ENCODE measurements at regions not wholly inside any gene's neighbourhood (a gene's known extent, or its start where the extent isn't known, plus 50 kb on each side); places are given as distances from the start of the nearest gene placed in this dataset.

DNA sequence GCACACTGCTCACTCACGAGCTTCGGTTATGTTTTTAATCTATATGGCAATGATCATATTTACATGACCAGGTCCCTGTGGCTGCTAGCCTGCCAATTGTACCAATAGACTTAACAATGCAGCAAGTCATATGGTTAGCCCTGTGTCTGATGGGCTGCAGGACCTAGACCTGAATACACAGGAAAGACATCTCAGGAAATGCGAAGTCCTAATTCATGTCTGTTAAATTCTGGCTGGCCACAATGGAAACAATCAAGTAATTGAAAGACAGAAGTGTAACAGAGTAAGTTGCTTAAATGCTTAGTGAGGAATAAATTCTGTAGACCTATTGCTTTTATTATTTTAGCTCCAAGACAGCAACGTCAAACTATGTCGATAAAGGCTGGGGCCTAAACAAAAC is 112.4 kb upstream of the FZD8 start:
- DNase-seq (ENCODE audit: low read depth, low spot score): no peak

DNA sequence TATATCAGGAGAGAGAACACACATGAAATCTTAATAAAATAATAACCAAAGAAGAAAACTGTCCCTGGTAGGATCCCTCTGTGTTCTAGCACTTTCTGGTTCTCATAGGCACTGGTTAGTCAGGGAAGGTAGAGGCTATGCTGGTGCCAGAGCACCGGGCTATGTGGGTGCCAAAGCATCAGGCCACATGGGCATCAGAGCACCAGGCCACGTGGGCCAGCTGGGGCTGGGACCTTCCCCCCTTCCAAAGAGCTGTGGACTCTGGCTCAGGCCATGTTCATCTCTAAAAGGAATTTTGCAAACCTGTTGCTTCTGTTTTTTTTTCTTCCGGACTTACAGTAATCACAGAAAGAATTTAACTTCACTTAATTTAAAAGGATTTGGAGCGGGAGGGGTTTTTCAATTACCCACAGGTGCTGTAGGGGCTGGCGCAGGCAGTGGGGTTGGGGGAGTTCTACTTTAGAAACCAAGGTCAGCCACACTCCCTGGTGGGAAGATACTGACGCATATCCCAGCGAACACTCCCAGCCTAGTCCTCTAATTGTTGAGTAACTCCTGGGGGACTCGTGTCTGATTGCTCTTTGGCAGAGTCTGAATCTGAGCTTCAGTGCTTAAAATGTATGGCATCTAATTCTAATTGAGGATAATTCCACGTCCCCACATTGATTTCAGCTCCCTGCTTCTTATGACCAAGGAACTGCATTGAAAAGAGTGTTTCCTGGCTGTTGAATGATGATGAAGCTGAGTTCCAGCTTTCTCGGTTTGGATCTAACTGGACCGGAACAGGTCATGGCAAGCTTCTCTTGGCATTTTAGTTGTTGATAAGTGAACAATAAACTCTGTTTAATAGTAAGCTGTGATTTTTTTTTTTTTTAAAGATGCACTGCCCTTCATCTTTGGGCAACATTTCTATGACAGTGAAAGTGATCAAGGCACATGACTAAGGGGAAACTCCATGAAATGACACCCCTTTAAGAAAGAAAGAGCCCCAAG is 110.7 kb upstream of the FZD8 start:
- DNase-seq (ENCODE audit: low read depth, low spot score): no peak

DNA sequence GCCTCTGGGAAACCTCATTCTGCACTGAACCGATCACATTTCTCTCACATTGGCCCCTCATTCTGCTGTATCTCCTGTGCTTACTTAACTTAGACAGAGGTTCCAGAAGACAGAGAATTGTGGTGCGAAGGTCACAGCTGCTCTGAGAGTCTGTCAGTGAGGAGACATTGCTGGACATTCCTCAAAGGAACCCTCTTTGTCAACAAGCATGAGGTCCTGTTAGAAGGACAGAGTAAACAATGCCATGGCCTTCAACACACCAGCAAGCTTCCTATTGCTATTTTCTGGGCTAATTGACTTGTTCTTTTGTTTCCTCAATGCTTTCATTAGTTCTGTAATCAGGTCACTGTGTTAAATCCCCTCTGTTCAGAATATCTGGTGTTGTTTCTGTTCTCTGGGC is 109.3 kb upstream of the FZD8 start:
- DNase-seq (ENCODE audit: low read depth, low spot score): no peak

DNA sequence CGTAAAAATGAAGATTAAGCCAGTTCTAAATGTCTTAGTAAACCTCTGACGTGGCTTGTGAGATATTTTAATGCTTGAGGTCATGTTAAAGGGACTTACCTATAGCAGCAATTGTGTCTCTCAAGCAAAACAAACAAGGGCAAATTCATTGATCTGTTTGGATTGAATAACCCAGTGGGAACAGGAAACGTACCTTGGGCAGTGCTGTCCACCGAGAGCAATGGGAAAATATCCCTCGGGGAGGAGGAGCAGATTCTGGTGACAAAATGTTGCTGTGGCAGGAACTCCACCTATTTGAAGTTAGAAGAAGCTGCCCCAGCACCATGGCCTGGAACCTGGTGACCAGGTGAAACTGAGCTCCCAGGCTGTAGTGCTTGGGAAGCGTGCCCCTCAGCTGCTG is 107.1 kb upstream of the FZD8 start:
- no peak for DNase-seq (ENCODE audit: low read depth, low spot score)

DNA sequence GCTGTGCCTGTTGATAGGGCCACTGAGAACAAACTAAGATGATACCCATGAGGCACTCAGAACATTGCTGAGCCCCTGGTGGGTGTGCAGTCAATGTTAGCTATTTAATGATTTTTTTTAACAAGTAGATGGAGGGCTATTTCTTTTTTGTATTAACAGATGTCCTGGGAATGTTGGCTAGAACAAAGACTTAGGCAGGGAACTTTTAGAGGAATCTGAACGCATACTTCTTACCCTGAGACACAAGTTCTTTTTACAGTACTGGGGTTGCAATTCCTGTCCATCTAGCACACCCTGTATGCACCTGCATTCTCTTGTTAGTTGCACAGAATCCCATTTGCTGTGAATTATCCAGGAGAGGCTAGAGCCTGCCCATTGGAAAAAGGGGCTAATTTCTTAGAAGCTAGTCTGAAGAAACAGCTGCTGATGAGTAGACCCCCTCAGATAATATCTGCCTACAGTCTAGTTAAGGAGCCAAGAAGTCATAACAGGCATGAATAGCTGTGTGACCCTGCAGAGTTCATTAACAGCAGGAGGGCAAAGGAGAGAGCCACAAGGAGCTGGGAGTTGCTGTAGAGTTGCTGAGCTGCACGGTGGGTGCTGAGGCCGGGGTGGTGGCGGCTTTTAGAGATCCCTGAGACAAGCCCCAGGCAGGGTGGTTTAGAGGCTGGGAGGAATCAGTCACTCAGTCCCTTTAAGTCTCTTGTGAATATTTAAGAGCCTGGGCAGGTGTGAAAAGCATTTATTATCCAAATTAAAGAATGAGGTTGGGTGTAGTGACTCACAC is 103.7 kb upstream of the FZD8 start:
- no peak for DNase-seq (ENCODE audit: low read depth, low spot score)

DNA sequence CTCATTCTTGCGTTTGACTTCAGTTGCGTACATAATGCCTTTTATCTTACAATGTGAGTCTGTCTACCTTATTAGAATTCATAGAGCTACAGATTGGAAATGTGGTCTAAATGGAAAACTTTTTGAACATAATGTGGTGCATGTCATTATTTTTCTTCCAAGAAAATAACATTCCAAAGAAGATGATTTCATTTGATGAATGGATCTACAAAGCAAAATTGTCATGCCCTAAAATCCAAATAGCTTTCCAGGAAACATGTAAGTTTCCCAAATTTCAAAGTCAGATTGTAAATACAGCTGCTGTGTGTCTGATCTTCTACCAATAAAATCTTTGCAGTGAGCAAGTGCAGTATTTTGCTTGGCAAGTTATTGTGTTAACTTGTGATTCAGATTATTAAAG is 101.8 kb upstream of the FZD8 start:
- DNase-seq (ENCODE audit: low read depth, low spot score): no peak

DNA sequence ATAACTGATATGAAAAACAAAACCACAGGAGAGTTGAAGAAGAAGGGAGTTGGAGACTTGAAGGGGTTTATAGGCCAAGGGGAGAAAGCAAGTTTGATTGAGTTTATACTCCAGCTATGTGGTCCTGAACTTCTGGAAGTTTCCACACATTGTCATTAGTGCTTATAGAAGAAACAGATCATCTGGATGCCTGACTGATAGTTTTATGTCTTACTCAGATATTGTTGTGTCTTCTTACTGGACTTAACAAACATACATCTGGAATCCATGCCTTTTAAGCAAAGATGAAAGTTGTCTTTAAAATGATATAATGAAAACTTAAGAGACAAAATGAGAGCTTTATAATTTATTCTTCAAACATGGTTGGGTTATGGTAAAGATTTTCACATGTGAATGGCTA is 101.3 kb upstream of the FZD8 start:
- DNase-seq (ENCODE audit: low read depth, low spot score): no peak

DNA sequence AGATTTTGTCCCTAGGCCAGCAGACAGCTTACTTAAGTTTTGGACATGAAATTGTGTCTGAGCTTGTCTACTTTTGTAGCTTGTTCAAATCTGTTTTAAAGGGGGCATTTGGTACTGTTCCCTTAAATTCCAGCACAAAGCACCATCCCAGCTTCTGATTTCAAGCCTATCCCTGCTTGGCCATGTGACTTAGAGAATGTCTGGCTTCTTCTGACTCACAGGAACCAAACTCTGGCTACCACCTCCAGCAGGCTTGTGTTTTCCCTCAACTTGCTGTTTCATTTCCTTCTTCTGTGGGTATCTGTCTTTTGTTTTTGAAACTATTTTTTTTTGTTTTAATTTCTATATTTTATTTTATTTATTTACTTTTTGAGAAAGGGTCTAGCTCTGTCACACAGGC is 97.9 kb upstream of the FZD8 start:
- no peak for DNase-seq (ENCODE audit: low read depth, low spot score)

DNA sequence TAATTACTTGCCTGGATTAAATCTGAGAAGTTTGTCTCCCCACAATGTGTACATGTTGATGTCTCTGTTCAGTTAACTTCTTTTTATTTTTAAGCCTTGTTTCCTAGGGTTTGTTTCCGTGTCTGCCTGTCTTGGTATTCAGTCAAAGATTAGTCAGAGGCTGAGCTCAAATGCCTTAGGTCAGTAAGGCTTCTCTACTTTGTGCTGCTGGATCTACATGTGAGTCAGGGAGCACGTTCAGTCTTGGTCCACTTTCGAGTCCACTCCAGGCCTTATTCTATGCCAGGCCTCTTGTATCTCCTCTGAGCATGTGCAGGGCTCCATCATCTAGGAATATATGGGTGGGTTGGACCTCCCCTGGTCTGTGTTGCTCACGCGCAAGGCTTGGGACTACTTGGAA is 93.3 kb upstream of the FZD8 start:
- DNase-seq (ENCODE audit: low read depth, low spot score): no peak

DNA sequence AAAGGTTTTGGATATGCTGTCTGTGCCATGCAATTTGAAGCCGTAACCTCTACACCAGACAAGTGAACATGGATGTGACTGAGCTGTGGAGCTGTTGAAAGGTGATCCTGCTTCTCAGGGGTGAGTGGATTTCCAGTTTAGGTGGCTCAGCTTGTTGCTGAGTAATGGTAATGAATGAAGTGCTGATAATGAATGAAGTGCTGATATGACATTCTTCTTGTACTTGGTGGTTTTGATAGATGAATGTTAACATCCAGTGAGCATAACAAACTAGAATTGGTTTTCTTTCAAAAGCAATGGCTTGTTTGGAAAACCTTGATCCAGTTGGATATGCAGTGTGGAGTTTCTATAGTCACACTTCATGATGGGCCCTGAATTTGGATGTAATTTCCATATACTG is 89.7 kb upstream of the FZD8 start:
- DNase-seq (ENCODE audit: low read depth, low spot score): no peak

DNA sequence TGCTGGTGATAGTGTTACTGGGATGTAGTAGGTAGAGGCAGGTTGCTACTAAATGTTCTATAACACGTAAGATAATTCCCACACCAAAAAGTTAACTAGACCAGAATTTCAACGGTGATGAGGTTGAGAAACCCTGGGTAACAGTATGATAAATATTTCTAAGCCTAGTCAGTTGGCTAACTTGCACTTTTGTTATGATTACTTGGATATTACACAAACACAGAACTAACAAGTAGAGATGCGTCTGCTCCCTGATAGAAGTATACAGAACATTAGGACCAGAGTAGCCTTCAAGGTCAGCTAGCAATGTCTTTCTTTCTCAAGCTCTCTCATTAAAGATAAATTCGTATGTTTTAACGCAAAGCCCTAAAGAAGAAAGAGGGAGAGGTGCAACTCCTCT is 86.2 kb upstream of the FZD8 start:
- DNase-seq (ENCODE audit: low read depth, low spot score): no peak

DNA sequence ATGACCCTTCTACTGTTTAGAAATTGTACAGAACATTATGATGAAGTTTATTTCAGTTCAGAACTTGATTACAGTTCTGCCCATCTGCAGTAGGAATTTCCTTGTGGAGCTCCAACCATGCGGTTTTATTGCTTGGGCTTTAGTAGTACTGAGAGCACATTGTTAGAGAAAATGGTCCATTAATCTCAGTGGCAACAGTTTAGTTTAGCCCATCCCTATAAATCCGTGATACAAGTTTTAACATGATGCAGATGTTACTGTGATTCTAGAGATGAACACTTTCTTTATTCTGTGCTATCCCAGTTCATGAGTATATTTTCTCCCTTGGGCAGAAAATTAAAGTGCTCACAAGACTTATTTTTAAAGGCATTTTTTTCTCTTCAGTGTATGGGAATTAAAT is 84.8 kb upstream of the FZD8 start:
- DNase-seq (ENCODE audit: low read depth, low spot score): no peak

DNA sequence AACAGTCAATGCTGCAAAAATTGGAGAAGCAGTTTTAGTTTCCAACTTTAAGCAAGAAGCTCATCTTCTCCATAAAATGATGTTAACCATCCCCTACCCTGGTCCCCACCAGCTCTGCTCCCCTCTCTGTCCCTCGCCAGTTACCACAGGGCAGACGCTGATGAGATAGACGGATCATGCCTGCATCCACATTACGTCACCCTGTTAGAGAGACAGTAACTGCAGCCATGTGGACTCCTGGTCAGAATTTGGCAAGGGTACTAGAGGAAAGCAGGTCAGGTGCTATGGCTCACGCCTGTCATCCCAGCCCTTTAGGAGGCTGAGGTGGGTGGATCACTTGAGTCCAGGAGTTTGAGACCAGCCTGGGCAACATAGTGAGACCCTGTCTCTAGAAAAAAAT is 81.9 kb upstream of the FZD8 start:
- no peak for DNase-seq (ENCODE audit: low read depth, low spot score)

DNA sequence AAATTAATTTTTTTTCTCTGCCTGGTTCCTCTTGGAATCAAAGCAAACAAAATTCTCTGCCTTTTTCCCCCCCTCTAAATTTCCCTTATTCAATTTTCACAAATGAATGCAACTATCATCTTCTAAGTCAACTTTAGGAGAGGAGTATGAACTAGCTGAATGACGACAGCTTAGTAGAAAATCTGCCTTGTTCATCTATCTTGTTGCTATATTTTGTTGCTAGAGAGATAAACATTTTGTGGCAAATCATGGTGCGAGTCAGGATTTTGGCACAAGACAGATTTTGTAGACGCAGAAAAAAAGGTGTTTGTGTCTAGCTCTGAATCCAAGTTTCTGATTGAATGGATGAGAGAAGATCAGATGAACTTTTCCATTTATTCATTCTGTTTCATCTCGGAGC is 81.0 kb upstream of the FZD8 start:
- no peak for DNase-seq (ENCODE audit: low read depth, low spot score)

DNA sequence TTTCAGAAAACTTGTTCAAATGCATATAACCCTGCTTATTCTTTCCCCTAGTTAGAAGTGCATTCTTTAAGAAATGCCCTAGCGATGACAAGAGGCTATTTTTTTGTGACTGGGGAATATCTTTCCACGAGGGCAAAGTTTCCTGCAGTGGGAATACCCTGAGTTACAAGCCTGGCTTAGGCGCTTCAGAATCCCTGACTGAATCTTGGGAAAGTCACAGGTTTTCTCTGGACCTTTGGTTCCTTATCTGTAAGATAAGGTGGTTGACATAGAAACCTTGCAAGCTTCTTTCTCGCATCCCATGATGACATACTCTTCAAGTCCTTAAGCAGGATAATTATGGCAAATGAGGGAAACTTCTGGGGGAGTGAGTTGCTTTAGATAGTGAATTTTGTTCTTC is 80.5 kb upstream of the FZD8 start:
- no peak for DNase-seq (ENCODE audit: low read depth, low spot score)

DNA sequence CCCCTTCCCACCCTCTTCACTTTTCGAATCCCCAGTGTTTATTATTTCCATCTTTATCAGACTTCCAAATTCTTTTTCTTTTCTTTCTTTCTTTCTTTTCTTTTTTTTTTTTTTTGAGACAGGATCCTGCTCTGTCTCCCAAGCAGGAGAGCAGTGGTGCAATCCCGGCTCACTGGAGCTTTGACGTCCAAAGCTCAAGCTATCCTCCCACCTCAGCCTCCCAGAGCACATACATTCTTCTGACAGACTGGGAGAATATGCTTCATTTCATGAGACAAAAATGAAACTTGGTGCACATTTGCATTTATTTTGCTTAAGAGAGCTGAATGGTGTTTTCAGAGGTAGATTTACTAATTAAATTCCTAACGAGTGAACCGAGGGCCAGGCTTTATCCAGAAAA is 80.1 kb upstream of the FZD8 start:
- DNase-seq (ENCODE audit: low read depth, low spot score): no peak

DNA sequence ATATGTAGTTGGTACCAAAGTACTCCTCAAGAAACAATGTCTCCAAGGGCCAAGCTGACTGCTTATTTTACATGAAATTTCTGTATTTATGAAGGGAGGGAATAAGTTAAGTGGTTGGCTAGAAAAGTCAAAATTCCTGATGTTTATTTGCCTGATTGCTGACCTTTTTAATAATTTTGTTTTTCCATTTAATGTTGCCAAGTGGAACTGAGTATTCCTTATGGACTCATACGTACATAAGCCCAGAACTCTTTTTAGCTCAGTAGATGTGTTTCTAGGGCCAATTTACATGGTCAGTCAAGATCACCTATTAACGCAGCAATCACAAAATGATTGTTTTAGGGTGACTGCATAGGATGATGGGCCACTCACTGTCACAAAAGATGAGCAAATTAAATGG is 78.3 kb upstream of the FZD8 start:
- no peak for DNase-seq (ENCODE audit: low read depth, low spot score)

DNA sequence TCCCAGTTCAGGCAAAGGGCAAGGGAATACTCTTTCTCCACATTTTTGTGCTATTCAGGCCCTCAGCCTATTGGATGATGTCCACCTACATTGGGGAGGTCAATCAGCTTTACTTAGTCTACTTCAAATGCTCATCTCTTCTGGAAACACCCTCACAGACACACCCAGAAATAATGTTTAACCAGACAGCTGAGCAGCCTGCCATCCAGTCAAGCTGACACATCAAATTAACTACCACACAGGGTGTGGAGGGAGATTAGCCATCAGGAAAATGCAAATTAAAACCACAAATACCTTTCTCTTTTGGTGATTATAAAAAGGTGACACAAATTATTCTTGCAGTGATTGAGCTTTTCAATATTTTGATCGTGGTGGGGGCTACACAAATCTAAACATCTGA is 74.7 kb upstream of the FZD8 start:
- DNase-seq (ENCODE audit: low read depth, low spot score): no peak

DNA sequence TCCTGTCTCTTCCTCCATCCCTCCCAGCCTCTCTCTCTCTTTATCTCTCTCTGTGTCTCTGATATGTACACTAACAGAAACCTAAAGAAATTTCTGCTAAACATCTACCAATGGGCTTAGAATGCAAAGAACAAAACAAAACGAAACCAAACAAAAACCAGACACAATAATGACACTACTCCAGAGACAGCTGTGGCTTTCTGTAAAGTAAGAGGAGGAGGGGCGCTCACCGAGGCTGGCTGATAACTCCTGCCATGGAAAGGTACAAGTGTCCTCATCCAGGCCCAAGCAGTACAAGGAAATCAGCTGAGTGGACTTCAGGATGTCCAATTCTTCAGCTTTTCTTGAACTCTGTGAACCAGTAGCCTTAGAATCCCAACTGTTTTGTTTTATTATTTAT is 70.4 kb upstream of the FZD8 start:
- no peak for DNase-seq (ENCODE audit: low read depth, low spot score)

DNA sequence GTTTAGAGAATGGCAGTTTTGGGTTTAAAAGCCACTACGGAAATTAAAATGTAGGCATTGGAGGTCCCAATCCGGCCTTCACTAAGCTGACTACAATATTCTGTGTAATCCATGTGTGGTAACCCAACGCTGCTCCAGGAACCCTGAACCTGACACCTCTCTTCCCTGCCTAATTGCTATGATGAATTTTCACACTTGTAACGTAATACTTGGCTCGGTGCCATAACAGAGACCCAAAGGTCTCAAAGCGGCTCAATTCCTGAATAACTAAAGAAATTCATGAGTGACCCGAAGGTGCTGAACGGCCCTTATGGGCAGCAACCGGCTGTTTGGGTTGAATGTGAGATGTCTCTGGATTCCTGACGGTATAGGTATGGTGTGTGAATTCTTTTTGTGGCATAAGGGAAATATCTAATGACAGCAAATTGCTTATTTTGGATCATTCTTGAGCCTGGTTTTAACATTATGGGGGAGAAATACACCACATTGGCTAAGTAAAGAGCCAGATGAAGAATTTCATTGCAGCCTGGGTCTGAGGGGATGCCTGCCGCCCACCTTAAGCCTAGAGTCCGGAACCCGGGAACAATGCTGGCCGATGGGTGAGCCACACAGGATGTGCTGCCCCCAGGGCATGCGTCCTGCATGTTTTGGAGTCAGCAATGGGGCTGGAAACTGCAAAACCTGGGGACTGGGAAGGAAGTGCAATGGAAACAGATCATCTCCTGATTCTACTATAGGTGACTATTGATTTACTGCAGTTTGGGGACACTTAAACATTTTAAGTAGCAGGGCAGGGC is 69.7 kb upstream of the FZD8 start:
- DNase-seq (ENCODE audit: low read depth, low spot score): no peak

DNA sequence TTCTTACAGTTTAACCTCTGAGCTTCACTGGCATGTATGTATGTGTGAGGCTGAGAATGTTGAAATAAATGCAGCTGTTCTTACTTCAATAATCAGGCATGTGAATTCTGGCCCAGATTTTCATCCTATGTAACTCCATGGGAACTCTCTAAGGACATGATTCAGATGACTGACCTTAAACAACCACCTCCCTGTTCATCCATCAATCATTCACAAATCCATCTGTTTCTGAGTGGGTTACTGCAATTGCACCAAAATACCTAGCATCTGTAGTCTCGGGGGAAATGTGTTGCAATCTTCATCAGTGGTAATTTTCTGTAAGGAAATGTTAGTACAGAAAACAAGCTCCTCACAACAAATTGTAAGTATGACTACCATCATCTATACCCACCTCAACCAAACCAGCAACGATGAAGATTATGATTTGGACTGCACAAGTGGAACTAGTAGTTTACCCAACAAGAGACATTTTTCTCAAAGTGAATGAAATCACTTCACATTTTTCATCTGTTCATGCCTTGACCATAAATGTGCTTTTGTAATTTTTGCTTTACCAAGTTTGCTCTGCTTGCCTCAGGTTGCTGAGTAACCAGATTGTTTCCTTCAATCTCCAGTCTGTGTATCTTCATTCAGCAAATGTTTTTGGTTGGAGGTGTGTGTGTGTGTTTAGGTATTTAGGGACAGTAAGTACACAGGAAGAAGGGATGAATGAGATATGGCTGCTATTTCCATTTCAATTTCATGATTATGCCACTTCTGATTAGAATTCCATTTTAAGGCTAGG is 65.7 kb upstream of the FZD8 start:
- no peak for DNase-seq (ENCODE audit: low read depth, low spot score)

Data from iPS DF 19.7 (cell line).